ACC112 (cell line): ENCODE measurements at regions not wholly inside any gene's neighbourhood (a gene's known extent, or its start where the extent isn't known, plus 50 kb on each side); places are given as distances from the start of the nearest gene placed in this dataset.
"Not testable (repeated sequence)": the region's sequence is repeated elsewhere in the genome, so short reads cannot be mapped to it uniquely, and the experiment has no call there.

Experiments used
- H2AFZ ChIP-seq: fragments of 200-600 bp; sonication (generic); one replicate; pipeline ENCODE4 v1.6.0; 2017; ENCODE audit warnings: antibody characterized with exemption, low read length; ENCODE audit not compliant: unreplicated experiment
- H3K27ac ChIP-seq: fragments of 200-600 bp; sonication (generic); 2 replicates; pipeline ENCODE4 v1.5.1; 2014; ENCODE audit warnings: low read depth, mild to moderate bottlenecking, antibody characterized with exemption, low read length, moderate library complexity
- H3K27me3 ChIP-seq: fragments of 200-600 bp; sonication (generic); 2 replicates; pipeline ENCODE4 v1.6.1; 2014; ENCODE audit warnings: mild to moderate bottlenecking, antibody characterized with exemption, low read length, moderate library complexity, mixed read lengths; ENCODE audit not compliant: insufficient read depth
- H3K36me3 ChIP-seq: fragments of 200-600 bp; sonication (generic); 2 replicates; pipeline ENCODE4 v1.6.1; 2016; ENCODE audit warnings: mild to moderate bottlenecking, antibody characterized with exemption, low read length, moderate library complexity, mixed read lengths; ENCODE audit not compliant: insufficient read depth
- H3K4me1 ChIP-seq: fragments of 200-600 bp; sonication (generic); one replicate; pipeline ENCODE4 v1.6.1; 2016; ENCODE audit warnings: low read length, mixed read lengths; ENCODE audit not compliant: insufficient read depth, unreplicated experiment, control insufficient read depth
- H3K4me3 ChIP-seq: fragments of 200-600 bp; sonication (generic); 2 replicates; pipeline ENCODE4 v1.5.1; 2014; ENCODE audit warnings: mild to moderate bottlenecking, low read depth, low read length
- H3K79me2 ChIP-seq: fragments of 200-600 bp; sonication (generic); one replicate; pipeline ENCODE4 v1.6.0; 2016; ENCODE audit warnings: low read length; ENCODE audit not compliant: control insufficient read depth, unreplicated experiment, insufficient read depth

GRCh38 chr20:5675103-5676091 is 64.6 kb upstream of the GPCPD1 start:
- Histone ChIP-seq H3K4me3 (no peak overlapping the region), H3K4me1 (peaks cover 4% of the 10 kb centered on the region), H3K79me2 (no peaks in the 10 kb centered on the region), H3K27me3 (no peaks in the 10 kb centered on the region), H2AFZ (no peak overlapping the region), H3K27ac (no peak overlapping the region), H3K36me3 (no peaks in the 10 kb centered on the region)

GRCh38 chr20:5674176-5674660 is 63.4 kb upstream of the GPCPD1 start:
- Histone ChIP-seq H3K36me3 (no peaks in the 10 kb centered on the region), H3K4me1 (peaks cover 4% of the 10 kb centered on the region), H3K79me2 (no peaks in the 10 kb centered on the region), H3K27me3 (no peaks in the 10 kb centered on the region), H3K4me3 (no peak overlapping the region), H3K27ac (no peak overlapping the region), H2AFZ (no peak overlapping the region)

DNA sequence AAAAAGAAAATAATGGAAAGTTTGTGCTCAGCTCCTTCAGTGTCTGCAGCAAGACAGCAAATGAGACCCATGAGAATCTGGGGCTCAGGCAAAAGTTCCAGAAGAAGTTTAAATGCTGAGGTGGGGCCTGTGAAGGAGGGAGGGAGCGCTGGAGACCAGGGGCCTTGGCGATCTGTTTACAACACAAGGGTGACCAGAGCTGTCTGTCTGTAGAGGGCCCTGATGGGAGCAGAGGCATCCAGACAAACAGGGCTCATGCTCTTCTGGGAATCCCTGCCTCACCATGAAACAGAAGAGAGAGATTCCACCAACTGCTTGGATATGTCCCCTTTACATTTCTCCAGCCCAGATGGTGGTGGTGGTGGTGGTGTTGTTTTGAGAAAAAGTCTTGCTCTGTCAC is 60.1 kb upstream of the GPCPD1 start:
- H3K36me3 ChIP-seq: no peaks in the 10 kb centered on the region
- no peak overlapping the region for H3K4me3 ChIP-seq
- H2AFZ ChIP-seq: no peak overlapping the region
- H3K27ac ChIP-seq: no peak overlapping the region
- H3K27me3 ChIP-seq: no peaks in the 10 kb centered on the region
- no peaks in the 10 kb centered on the region for H3K79me2 ChIP-seq
- H3K4me1 ChIP-seq: peaks cover 4% of the 10 kb centered on the region

DNA sequence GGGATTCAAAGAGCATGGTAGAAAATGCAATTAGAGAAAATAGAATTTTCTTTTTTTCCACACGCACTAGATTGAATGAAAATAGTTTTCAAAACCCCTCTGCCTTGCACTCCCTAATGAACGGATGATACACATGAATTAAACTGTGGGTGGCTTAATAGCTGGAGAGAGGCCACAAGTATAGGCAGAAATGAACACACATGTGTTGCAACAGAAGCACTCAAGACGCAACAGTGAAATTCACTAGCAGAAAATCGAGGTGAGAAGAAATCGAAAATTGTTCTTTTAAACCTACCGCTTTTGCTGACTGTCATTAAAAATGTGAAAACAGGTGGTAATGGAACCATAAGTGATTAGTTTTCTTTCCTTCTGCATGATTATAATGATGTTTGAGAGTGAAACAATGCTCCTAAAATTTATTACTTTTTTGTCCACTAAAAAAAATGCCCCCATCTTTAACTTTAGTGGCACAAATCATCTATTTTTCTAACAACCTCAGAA is 59.3 kb upstream of the GPCPD1 start:
- H3K79me2 ChIP-seq: no peaks in the 10 kb centered on the region
- peaks cover 4% of the 10 kb centered on the region for H3K4me1 ChIP-seq
- no peak overlapping the region for H3K4me3 ChIP-seq
- H3K27me3 ChIP-seq: no peaks in the 10 kb centered on the region
- H3K36me3 ChIP-seq: no peaks in the 10 kb centered on the region
- no peak overlapping the region for H3K27ac ChIP-seq
- H2AFZ ChIP-seq: no peak overlapping the region

DNA sequence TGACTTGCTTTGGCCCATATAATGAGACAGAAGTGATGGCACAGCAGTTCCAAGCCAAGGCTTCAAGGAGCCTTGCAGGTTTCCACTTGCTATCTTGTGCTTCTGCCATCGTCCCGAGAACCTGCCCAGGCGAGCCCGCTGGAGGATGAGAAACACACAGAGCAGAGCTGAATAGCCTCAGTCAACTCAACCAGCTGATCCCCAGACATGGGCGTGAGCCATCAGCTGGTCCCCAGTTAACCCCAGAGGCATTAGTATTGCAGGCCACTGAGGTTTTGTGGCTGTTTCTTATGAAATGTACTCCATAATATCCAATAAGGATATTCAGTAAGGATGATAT is 57.7 kb upstream of the GPCPD1 start:
- Histone ChIP-seq H3K36me3 (no peaks in the 10 kb centered on the region), H3K79me2 (no peaks in the 10 kb centered on the region), H2AFZ (no peak overlapping the region)

DNA sequence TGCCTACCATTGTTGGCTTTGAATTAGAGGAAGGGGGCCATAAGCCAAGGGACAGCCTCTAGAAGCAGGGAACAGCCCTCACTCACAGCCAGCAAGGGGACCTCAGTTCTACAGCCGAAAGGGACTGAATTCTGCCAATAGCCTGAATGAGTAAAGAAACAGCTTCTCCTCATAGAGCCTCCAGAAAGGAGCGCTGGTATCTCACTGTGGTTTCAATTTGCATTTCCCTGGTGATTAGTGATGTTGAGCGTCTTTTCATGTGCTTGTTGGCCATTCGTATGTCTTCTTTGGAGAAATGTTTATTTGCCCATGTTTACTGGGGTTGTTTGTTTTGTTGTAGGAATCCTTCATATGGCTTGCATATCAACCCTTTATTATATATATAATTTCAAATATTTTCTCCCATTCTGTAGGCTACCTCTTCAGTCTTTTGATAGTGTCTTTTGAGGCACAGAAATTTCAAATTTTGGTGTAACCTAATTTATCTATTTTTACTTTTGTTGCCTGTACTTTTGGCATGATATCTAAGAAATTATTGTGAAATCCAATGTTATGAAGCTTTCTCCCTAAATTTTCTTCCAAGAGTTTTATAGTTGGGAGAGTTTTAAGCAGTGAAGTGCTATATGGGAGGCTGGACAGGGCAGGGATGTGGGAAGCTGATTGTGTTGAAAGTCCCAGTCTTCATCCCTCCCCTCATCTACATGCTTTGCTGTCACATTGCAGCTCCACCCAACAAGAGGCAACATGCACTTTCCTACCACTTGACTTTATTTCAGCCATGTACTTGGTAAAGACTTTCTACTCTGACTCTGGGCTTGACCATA is 57.1 kb upstream of the GPCPD1 start:
- H3K79me2 ChIP-seq: no peaks in the 10 kb centered on the region
- no peaks in the 10 kb centered on the region for H3K36me3 ChIP-seq
- no peaks in the 10 kb centered on the region for H3K27me3 ChIP-seq
- H3K4me1 ChIP-seq: no peaks in the 10 kb centered on the region
- no peak overlapping the region for H3K4me3 ChIP-seq
- no peak overlapping the region for H3K27ac ChIP-seq
- H2AFZ ChIP-seq: no peak overlapping the region

More for the DNA sequence above, 57.7 kb upstream of the GPCPD1 start:
- Histone ChIP-seq H3K4me1 (no peaks in the 10 kb centered on the region), H3K27ac (no peak overlapping the region), H3K4me3 (no peak overlapping the region), H3K27me3 (no peaks in the 10 kb centered on the region)

GRCh38 chr20:5665417-5665816 is 54.6 kb upstream of the GPCPD1 start:
- H3K27ac ChIP-seq: no peak overlapping the region
- no peaks in the 10 kb centered on the region for H3K36me3 ChIP-seq
- H3K79me2 ChIP-seq: no peaks in the 10 kb centered on the region
- H2AFZ ChIP-seq: no peak overlapping the region
- no peak overlapping the region for H3K4me3 ChIP-seq
- H3K4me1 ChIP-seq: no peaks in the 10 kb centered on the region
- no peaks in the 10 kb centered on the region for H3K27me3 ChIP-seq

- no peak overlapping the region for H3K4me3 ChIP-seq
- H3K79me2 ChIP-seq: no peaks in the 10 kb centered on the region
- H3K27me3 ChIP-seq: no peaks in the 10 kb centered on the region
- no peak overlapping the region for H2AFZ ChIP-seq
- no peaks in the 10 kb centered on the region for H3K36me3 ChIP-seq
- H3K27ac ChIP-seq: no peak overlapping the region
- H3K4me1 ChIP-seq: peaks cover 7% of the 10 kb centered on the region
Observed at GRCh38 chr20:5663396-5663795, 52.6 kb upstream of the GPCPD1 start.

DNA sequence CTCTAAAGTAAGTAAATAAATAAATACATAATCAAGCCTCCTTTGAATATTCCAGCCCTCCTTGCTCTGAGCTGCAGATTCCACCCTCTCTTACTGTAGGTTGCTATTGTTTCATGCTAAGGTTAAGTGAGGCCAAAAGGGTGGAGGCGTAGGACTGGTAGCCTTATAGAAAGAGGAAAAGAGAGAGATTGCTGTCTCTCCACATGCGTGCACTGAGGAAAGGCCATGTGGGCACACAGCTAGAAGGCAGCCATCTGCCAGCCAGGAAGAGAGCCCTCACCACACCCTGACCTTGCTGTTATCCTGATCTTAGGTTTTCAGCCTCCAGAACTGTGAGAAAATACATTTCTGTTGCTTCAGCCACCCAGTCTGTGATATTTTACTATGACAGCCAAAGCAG is 52.0 kb upstream of the GPCPD1 start:
- Histone ChIP-seq H3K4me3 (no peak overlapping the region), H3K4me1 (peaks cover 10% of the 10 kb centered on the region), H3K27ac (no peak overlapping the region), H2AFZ (no peak overlapping the region), H3K36me3 (no peaks in the 10 kb centered on the region), H3K27me3 (no peaks in the 10 kb centered on the region), H3K79me2 (no peaks in the 10 kb centered on the region)

GRCh38 chr20:5660756-5661155 is 50.0 kb upstream of the GPCPD1 start:
- H3K27ac ChIP-seq, H3K36me3 ChIP-seq, H2AFZ ChIP-seq, H3K79me2 ChIP-seq, H3K4me3 ChIP-seq, H3K27me3 ChIP-seq: not testable (repeated sequence)
- peaks cover 22% of the 10 kb centered on the region for H3K4me1 ChIP-seq
